H1 (cell line): ENCODE measurements at regions not wholly inside any gene's neighbourhood (a gene's known extent, or its start where the extent isn't known, plus 50 kb on each side); places are given as distances from the start of the nearest gene placed in this dataset.

Experiments
- CTCF ChIA-PET: fragments of 300-600 bp; sonication (Branson Sonifier 250); formaldehyde crosslinking; loops from one replicate; lab custom pipeline; 2021; ENCODE audit not compliant: partially characterized antibody; lab: Charles Lee
- POLR2A ChIA-PET: fragments of 300-600 bp; sonication (Branson Sonifier 250); formaldehyde crosslinking; loops from one replicate; lab custom pipeline; 2021; ENCODE audit warnings: inconsistent platforms; ENCODE audit not compliant: partially characterized antibody; lab: Charles Lee
- DNase-seq, 2 experiments: peaks; one replicate each; pipeline versions ENCODE4 v3.0.0 to v3.0.0-alpha.2; 2010 to 2022; ENCODE audit warnings: low spot score in 2 of 2, low read depth in 1 of 2, mixed read lengths in 1 of 2
- FAIRE-seq: peaks from 2 replicates; lab custom pipeline; 2011; peaks lifted over from hg19 to GRCh38; lab: Jason Lieb, UNC
- H2AFZ ChIP-seq: 2 replicates; pipeline ENCODE4 v1.8.1; 2012; ENCODE audit warnings: low read length, inconsistent platforms
- H2AK5ac ChIP-seq: 2 replicates; pipeline ENCODE4 v1.6.1; 2013; ENCODE audit warnings: low read depth, low read length
- H2BK120ac ChIP-seq: replicated peaks from 2 replicates; pipeline ENCODE3; 2013; ENCODE audit warnings: low read depth, low read length, inconsistent platforms
- H2BK12ac ChIP-seq: 2 replicates; pipeline ENCODE4 v1.6.1; 2013; ENCODE audit warnings: low read depth, low read length
- H2BK15ac ChIP-seq: 2 replicates; pipeline ENCODE4 v1.6.1; 2013; ENCODE audit warnings: low read length
- H2BK20ac ChIP-seq: 2 replicates; pipeline ENCODE4 v1.6.1; 2013; ENCODE audit warnings: low read length
- H2BK5ac ChIP-seq: 2 replicates; pipeline ENCODE4 v1.6.1; 2013; ENCODE audit warnings: low read depth, low read length
- H3K14ac ChIP-seq: 2 replicates; pipeline ENCODE4 v1.6.1; 2013; ENCODE audit warnings: inconsistent platforms; ENCODE audit not compliant: insufficient read length
- H3K18ac ChIP-seq: 2 replicates; pipeline ENCODE4 v1.6.1; 2013; ENCODE audit warnings: low read length; ENCODE audit errors: extremely low read depth
- H3K23ac ChIP-seq: 2 replicates; pipeline ENCODE4 v1.6.1; 2013; ENCODE audit warnings: inconsistent platforms; ENCODE audit not compliant: insufficient read length
- H3K23me2 ChIP-seq: 2 replicates; pipeline ENCODE4 v1.6.1; 2013; ENCODE audit warnings: low read depth, low read length
- H3K27ac ChIP-seq: 2 replicates; pipeline ENCODE4 v1.6.1; 2011; ENCODE audit warnings: low read depth, low read length, inconsistent platforms
- H3K27me3 ChIP-seq, 4 experiments: replicated peaks in 1 of 4; 1 replicate in 1 of 4; 2 replicates in 3 of 4; pipeline versions ENCODE4 v1.6.1 to v1.8.1; 2011 to 2013; ENCODE audit warnings: low read length in 3 of 4, mild to moderate bottlenecking in 3 of 4, inconsistent platforms in 2 of 4, mixed read lengths in 2 of 4, moderate library complexity in 1 of 4; ENCODE audit not compliant: control insufficient read depth in 3 of 4, insufficient read depth in 3 of 4; ENCODE audit errors: extremely low read depth in 1 of 4
- H3K36me3 ChIP-seq, 4 experiments: 2 replicates each; pipeline versions ENCODE4 v1.6.1 to v1.8.1; 2011 to 2013; ENCODE audit warnings: mild to moderate bottlenecking in 4 of 4, low read length in 3 of 4, moderate library complexity in 2 of 4, control low read depth in 1 of 4, inconsistent platforms in 1 of 4; ENCODE audit not compliant: insufficient read depth in 4 of 4, control insufficient read depth in 2 of 4
- H3K4ac ChIP-seq: replicated peaks from 2 replicates; pipeline ENCODE3; 2013; ENCODE audit warnings: low read length, low read depth, mixed read lengths, inconsistent platforms; ENCODE audit not compliant: insufficient read length
- H3K4me1 ChIP-seq, 4 experiments: replicated peaks in 1 of 4; 1 replicate in 1 of 4; 2 replicates in 3 of 4; pipeline versions ENCODE4 v1.6.1 to v1.8.1; 2011 to 2013; ENCODE audit warnings: low read length in 3 of 4, inconsistent platforms in 2 of 4, mixed read lengths in 1 of 4; ENCODE audit not compliant: insufficient read depth in 4 of 4, control insufficient read depth in 3 of 4
- H3K4me2 ChIP-seq, 2 experiments: 2 replicates each; pipeline versions ENCODE4 v1.6.1 to v1.8.1; 2011 to 2013; ENCODE audit warnings: low read depth in 2 of 2, low read length in 2 of 2, control low read depth in 1 of 2, inconsistent platforms in 1 of 2, mild to moderate bottlenecking in 1 of 2; ENCODE audit not compliant: insufficient read depth in 1 of 2
- H3K4me3 ChIP-seq, 4 experiments: fragments of 200-600, 300-600 bp in 1 of 4; sonication (generic), shearing (Covaris generic), sonication (Bioruptor Twin) in 1 of 4; 2 replicates each; pipeline versions ENCODE4 v1.5.1 to v1.8.1; 2011 to 2016; ENCODE audit warnings: low read length in 4 of 4, low read depth in 3 of 4, control low read depth in 2 of 4, inconsistent platforms in 2 of 4, mild to moderate bottlenecking in 2 of 4, mixed read lengths in 1 of 4, moderate library complexity in 1 of 4; ENCODE audit not compliant: insufficient read depth in 2 of 4; ENCODE audit errors: extremely low read depth in 1 of 4
- H3K56ac ChIP-seq: replicated peaks from 2 replicates; pipeline ENCODE3; 2013; ENCODE audit warnings: low read depth, mild to moderate bottlenecking, mixed read lengths, low read length, inconsistent platforms; ENCODE audit not compliant: insufficient read length
- H3K79me1 ChIP-seq: 2 replicates; pipeline ENCODE4 v1.6.1; 2013; ENCODE audit warnings: low read depth, low read length, control low read depth
- H3K79me2 ChIP-seq, 2 experiments: 2 replicates each; pipeline versions ENCODE4 v1.6.1 to v1.8.1; 2012 to 2013; ENCODE audit warnings: low read length in 2 of 2, mild to moderate bottlenecking in 2 of 2, inconsistent platforms in 1 of 2; ENCODE audit not compliant: insufficient read depth in 2 of 2, control insufficient read depth in 1 of 2
- H3K9ac ChIP-seq, 4 experiments: replicated peaks in 1 of 4; 1 replicate in 1 of 4; 2 replicates in 3 of 4; pipeline versions ENCODE4 v1.6.1 to v1.8.1; 2011 to 2013; ENCODE audit warnings: low read depth in 3 of 4, low read length in 3 of 4, control low read depth in 2 of 4, mild to moderate bottlenecking in 2 of 4, moderate library complexity in 2 of 4, inconsistent platforms in 1 of 4; ENCODE audit errors: extremely low read depth in 1 of 4
- H3K9me3 ChIP-seq, 2 experiments: 2 replicates each; pipeline versions ENCODE4 v1.6.1 to v1.8.1; 2012 to 2013; ENCODE audit warnings: mild to moderate bottlenecking in 2 of 2, moderate library complexity in 2 of 2, control low read depth in 1 of 2, inconsistent platforms in 1 of 2, low read depth in 1 of 2, low read length in 1 of 2, mixed read lengths in 1 of 2; ENCODE audit not compliant: insufficient read depth in 2 of 2
- H4K20me1 ChIP-seq, 2 experiments: replicated peaks in 1 of 2; 2 replicates each; pipeline versions ENCODE3 to v1.8.1; 2011 to 2013; ENCODE audit warnings: inconsistent platforms in 2 of 2, low read length in 2 of 2, mild to moderate bottlenecking in 1 of 2; ENCODE audit not compliant: insufficient read depth in 2 of 2, control insufficient read depth in 1 of 2
- H4K5ac ChIP-seq: 2 replicates; pipeline ENCODE4 v1.6.1; 2013; ENCODE audit warnings: low read length, low read depth, mixed read lengths, inconsistent platforms; ENCODE audit not compliant: insufficient read length
- H4K8ac ChIP-seq: 2 replicates; pipeline ENCODE4 v1.8.0; 2013; ENCODE audit warnings: mild to moderate bottlenecking, moderate library complexity, low read length, inconsistent platforms; ENCODE audit not compliant: insufficient read depth; ENCODE audit errors: extremely low read depth
- H4K91ac ChIP-seq: replicated peaks from 2 replicates; pipeline ENCODE3; 2013; ENCODE audit warnings: low read length, mixed read lengths, inconsistent platforms; ENCODE audit not compliant: insufficient read length
- ATF2 ChIP-seq: IDR thresholded peaks from 2 replicates; pipeline ENCODE4 v1.6.1; 2012; ENCODE audit warnings: low read length, inconsistent platforms
- ATF3 ChIP-seq: IDR thresholded peaks from 2 replicates; pipeline ENCODE4 v1.6.1; 2011; ENCODE audit warnings: low read depth, mild to moderate bottlenecking, low read length; ENCODE audit not compliant: insufficient read depth
- CREB1 ChIP-seq: IDR thresholded peaks from 2 replicates; pipeline ENCODE4 v1.6.1; 2012; ENCODE audit warnings: inconsistent platforms
- CTBP2 ChIP-seq: IDR thresholded peaks from 2 replicates; pipeline ENCODE4 v1.7.0; 2011; ENCODE audit warnings: borderline replicate concordance, mild to moderate bottlenecking, moderate library complexity, mixed read lengths, low read length; ENCODE audit not compliant: insufficient read depth, insufficient read length
- EGR1 ChIP-seq: IDR thresholded peaks from 2 replicates; pipeline ENCODE4 v1.6.1; 2011; ENCODE audit warnings: low read depth, low read length, borderline replicate concordance
- JUN ChIP-seq: IDR thresholded peaks from 2 replicates; pipeline ENCODE4 v1.6.1; 2011; ENCODE audit warnings: low read depth, mild to moderate bottlenecking, improper control_type of control experiment, low read length
- POLR2A ChIP-seq, 2 experiments: IDR thresholded peaks; 1 replicate in 1 of 2; 2 replicates in 1 of 2; pipeline ENCODE4 v1.6.1; 2011; ENCODE audit warnings: low read depth in 2 of 2, low read length in 2 of 2, mild to moderate bottlenecking in 2 of 2; ENCODE audit errors: control extremely low read depth in 1 of 2
- SIN3A ChIP-seq, 2 experiments: IDR thresholded peaks in 1 of 2; conservative IDR thresholded peaks in 1 of 2; 2 replicates each; pipeline ENCODE4 v1.6.1; 2011 to 2012; ENCODE audit warnings: low read length in 2 of 2, improper control_type of control experiment in 1 of 2, low read depth in 1 of 2, mild to moderate bottlenecking in 1 of 2
- SP1 ChIP-seq: IDR thresholded peaks from 2 replicates; pipeline ENCODE4 v1.6.1; 2011; ENCODE audit warnings: low read depth, low read length
- TAF1 ChIP-seq: IDR thresholded peaks from 2 replicates; pipeline ENCODE4 v1.6.1; 2011; ENCODE audit warnings: mild to moderate bottlenecking, low read depth, low read length
- USF2 ChIP-seq: IDR thresholded peaks from 2 replicates; pipeline ENCODE4 v1.6.1; 2011; ENCODE audit warnings: low read length, improper control_type of control experiment
- YY1 ChIP-seq: IDR thresholded peaks from 2 replicates; pipeline ENCODE4 v1.6.1; 2011; ENCODE audit warnings: low read depth, mild to moderate bottlenecking, low read length
- WGBS, 2 experiments: shearing (Covaris generic) in 1 of 2; methylation state at CpG; one replicate each; pipeline versions ENCODE4 v1.1.6 to v1.1.7; 2013 to 2015; ENCODE audit warnings: low lambda C conversion rate in 2 of 2, mixed read lengths in 2 of 2, inconsistent platforms in 1 of 2, low coverage in 1 of 2, missing lambda C conversion rate in 1 of 2; ENCODE audit not compliant: insufficient replicate concordance in 2 of 2, insufficient coverage in 1 of 2, insufficient read length in 1 of 2; ENCODE audit errors: extremely low coverage in 1 of 2, missing lambda C conversion rate in 1 of 2; 5-methylcytosine and 5-hydroxymethylcytosine counted together

- no peak overlapping the region for H2BK5ac ChIP-seq
- TF ChIP-seq USF2: no peak
- TF ChIP-seq EGR1: no peak
- TF ChIP-seq SIN3A (conservative IDR thresholded peaks at IDR 0.05 in 1 of 2, IDR thresholded peaks at IDR 0.05 in 1 of 2; ENCODE audit: low read depth in 1 of 2, low read length in 2 of 2): no peak
- TF ChIP-seq YY1: no peak
- no peak for TF ChIP-seq CTBP2
- TF ChIP-seq ATF3: no peak
- TF ChIP-seq JUN: no peak
- TF ChIP-seq CREB1: no peak
- no peak for TF ChIP-seq POLR2A (IDR thresholded peaks at IDR 0.05; ENCODE audit: control extremely low read depth in 1 of 2, low read depth in 2 of 2, low read length in 2 of 2)
- no peak for TF ChIP-seq ATF2
- no peak for TF ChIP-seq SP1
- TF ChIP-seq TAF1: no peak
- no peak overlapping the region for H2AK5ac ChIP-seq
- H3K4ac ChIP-seq: no peak overlapping the region
- no peaks in the 10 kb centered on the region; the same call in 1 of the 2 replicates for H3K23me2 ChIP-seq
- H3K4me2 ChIP-seq: no peak overlapping the region
- H3K56ac ChIP-seq: no peak overlapping the region
- H2AFZ ChIP-seq: no peak overlapping the region
- H3K23ac ChIP-seq: no peak overlapping the region
- no peaks in the 10 kb centered on the region for H3K79me1 ChIP-seq
- CTCF ChIA-PET: interaction anchor here (0.6 to 1.6 kb wide), 8 partner anchors 21 to 206 kb away, joined by 3 to 5 read pairs (median 4); no protein-coding TSS in a partner anchor
- no peak overlapping the region for H4K91ac ChIP-seq
- no peak overlapping the region for H2BK15ac ChIP-seq
- H4K20me1 ChIP-seq: no peaks in the 10 kb centered on the region
- H3K9me3 ChIP-seq: no peaks in the 10 kb centered on the region
- H2BK12ac ChIP-seq: no peak overlapping the region
- H3K4me1 ChIP-seq: peaks cover 9 to 22% (median 16%) of the 10 kb centered on the region in 4 experiments
- H3K9ac ChIP-seq: no peak overlapping the region
- H3K27me3 ChIP-seq: no peaks in the 10 kb centered on the region
- no peaks in the 10 kb centered on the region for H3K79me2 ChIP-seq
- H3K4me3 ChIP-seq: no peak overlapping the region
- H3K14ac ChIP-seq: no peak overlapping the region
- H2BK120ac ChIP-seq: no peak overlapping the region
- FAIRE-seq: no peak
- H4K8ac ChIP-seq: no peak overlapping the region
- POLR2A ChIA-PET: interaction anchor here (0.7 kb wide), 1 partner anchor 25 kb away, joined by 3 read pairs; no protein-coding TSS in a partner anchor
- no peak overlapping the region for H2BK20ac ChIP-seq
- H3K18ac ChIP-seq: no peak overlapping the region
- H3K27ac ChIP-seq: no peak overlapping the region
- DNase-seq: no peak
- 93% methylated on average over 1 of the region's 1 CpG; no CpG with 5 or more reads in 1 of the 2 experiments for WGBS, 2 experiments
- no peak overlapping the region for H4K5ac ChIP-seq
- no peaks in the 10 kb centered on the region for H3K36me3 ChIP-seq
Observed at GRCh38 chr15:69652293-69652692, 199.7 kb downstream of the RPLP1 start.
